ENCODE measurements at regions not wholly inside any gene's neighbourhood (a gene's known extent, or its start where the extent isn't known, plus 50 kb on each side); places are given as distances from the start of the nearest gene placed in this dataset.

DNA sequence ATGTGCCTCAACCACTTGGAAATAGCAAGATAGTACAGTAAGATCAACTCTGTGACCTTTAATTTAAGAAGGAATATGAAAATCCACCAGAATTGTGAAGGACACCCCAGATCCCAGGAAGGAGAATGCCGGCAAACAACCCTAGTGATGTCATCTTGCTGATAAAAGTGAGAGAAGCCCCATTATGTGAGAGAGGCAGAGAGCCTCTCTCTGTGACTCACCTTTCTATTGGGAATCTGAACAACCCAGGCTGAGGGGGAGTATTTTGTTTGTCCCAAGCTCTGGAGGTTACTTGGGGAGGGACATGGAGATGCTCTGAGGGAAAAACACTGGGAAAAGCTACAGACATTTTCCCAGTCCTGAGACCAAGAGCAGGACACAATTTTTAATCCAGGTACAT lies 188.3 kb upstream of the FERMT1 start:
- H3K36me3 ChIP-seq: no peaks in the 10 kb centered on the region
- no peak overlapping the region for H3K4me3 ChIP-seq
- WGBS, 3 donors: 73 to 95% (median 94%) methylated on average over 1 of the region's 1 CpG
- DNase-seq: no peak
- intact Hi-C loops (cut with DNase I): no loop called here
- H3K4me1 ChIP-seq (ENCODE audit: insufficient read depth): no peaks in the 10 kb centered on the region
- TF ChIP-seq EP300 (IDR thresholded peaks at IDR 0.05) (no peak), POLR2A (IDR thresholded peaks at IDR 0.05) (no peak)
- TF ChIP-seq, protein P1, sequence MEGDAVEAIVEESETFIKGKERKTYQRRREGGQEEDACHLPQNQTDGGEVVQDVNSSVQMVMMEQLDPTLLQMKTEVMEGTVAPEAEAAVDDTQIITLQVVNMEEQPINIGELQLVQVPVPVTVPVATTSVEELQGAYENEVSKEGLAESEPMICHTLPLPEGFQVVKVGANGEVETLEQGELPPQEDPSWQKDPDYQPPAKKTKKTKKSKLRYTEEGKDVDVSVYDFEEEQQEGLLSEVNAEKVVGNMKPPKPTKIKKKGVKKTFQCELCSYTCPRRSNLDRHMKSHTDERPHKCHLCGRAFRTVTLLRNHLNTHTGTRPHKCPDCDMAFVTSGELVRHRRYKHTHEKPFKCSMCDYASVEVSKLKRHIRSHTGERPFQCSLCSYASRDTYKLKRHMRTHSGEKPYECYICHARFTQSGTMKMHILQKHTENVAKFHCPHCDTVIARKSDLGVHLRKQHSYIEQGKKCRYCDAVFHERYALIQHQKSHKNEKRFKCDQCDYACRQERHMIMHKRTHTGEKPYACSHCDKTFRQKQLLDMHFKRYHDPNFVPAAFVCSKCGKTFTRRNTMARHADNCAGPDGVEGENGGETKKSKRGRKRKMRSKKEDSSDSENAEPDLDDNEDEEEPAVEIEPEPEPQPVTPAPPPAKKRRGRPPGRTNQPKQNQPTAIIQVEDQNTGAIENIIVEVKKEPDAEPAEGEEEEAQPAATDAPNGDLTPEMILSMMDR (IDR thresholded peaks at IDR 0.05): no peak
- H3K9me3 ChIP-seq: no peaks in the 10 kb centered on the region
- no peaks in the 10 kb centered on the region for H3K27me3 ChIP-seq
- no peak overlapping the region for H3K27ac ChIP-seq

DNA sequence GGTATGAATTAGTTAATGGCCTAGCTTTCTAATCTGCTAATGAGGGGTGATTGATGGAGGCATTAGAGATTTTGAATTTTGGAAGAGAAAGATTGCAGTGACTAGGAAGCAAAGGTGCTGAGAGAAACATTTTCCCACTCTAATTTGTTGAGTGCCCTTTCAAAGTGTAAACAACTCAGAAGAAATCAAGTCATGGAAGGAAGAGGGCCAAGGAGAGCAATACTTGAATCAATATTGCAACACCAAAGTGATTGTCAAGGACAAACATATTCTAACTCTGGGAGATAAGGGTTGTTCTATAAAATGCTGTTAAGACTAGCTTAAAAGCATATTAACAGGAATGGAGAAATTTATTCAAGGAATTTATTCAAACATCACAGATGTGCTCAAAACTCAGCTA lies 182.7 kb upstream of the FERMT1 start:
- Histone ChIP-seq H3K9me3 (no peaks in the 10 kb centered on the region), H3K27ac (no peak overlapping the region), H3K36me3 (no peaks in the 10 kb centered on the region), H3K4me3 (no peak overlapping the region), H3K27me3 (no peaks in the 10 kb centered on the region), H3K4me1 (ENCODE audit: insufficient read depth) (no peaks in the 10 kb centered on the region)
- no peak for TF ChIP-seq POLR2A (IDR thresholded peaks at IDR 0.05)
- TF ChIP-seq, protein P1 (IDR thresholded peaks at IDR 0.05): no peak
- TF ChIP-seq EP300 (IDR thresholded peaks at IDR 0.05): no peak
- intact Hi-C loops (cut with DNase I): no loop called here
- DNase-seq: no peak

DNA sequence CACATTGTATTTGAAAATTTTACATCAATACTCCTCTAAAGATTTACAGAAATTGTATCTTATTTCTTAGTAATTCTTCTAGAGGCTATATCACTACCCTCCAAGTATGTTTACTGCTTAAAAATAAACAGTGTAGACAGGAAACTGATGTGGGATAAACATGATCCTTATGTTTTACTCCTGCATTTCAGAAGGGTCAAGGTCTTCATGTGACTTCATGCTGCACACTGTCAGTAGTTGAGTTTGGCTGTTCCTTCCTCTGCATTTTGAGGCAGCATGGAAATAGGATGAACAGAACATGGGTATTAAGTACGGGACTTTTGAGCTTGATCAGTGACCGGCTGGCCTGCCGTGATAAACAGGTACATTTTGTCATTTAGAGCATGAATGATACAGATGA lies 179.2 kb upstream of the FERMT1 start:
- no peak for TF ChIP-seq POLR2A (IDR thresholded peaks at IDR 0.05)
- TF ChIP-seq, protein P1 (IDR thresholded peaks at IDR 0.05): no peak
- Histone ChIP-seq H3K9me3 (no peaks in the 10 kb centered on the region), H3K27ac (no peak overlapping the region), H3K4me3 (no peak overlapping the region), H3K36me3 (no peaks in the 10 kb centered on the region), H3K4me1 (ENCODE audit: insufficient read depth) (no peaks in the 10 kb centered on the region), H3K27me3 (no peaks in the 10 kb centered on the region)
- 34 to 47% (median 47%) methylated on average over 3 of the region's 3 CpGs for WGBS, 3 donors
- intact Hi-C loops (cut with DNase I): no loop called here
- no peak for DNase-seq

DNA sequence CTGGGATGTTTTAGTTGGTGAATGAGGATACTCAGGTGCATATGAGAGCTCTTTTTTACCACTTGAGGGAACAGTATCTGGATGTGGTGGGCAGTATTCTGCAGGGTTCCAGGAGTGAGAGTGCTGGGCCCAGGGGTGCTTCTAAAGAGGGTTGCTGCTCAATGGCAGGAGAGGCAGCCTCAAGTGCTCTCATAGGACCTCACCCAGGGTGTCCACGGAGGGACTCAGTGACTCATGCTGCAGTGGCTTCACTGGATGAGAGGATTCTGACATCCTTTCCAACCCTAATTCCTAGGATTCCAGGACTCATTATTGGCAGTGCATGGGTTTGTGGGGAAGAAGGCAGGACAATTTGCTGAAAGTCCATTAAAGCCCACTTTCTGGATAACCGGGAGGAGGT lies 176.6 kb upstream of the FERMT1 start:
- H3K4me1 ChIP-seq (ENCODE audit: insufficient read depth): no peaks in the 10 kb centered on the region
- no peaks in the 10 kb centered on the region for H3K9me3 ChIP-seq
- H3K36me3 ChIP-seq: no peaks in the 10 kb centered on the region
- DNase-seq: no peak
- TF ChIP-seq POLR2A (IDR thresholded peaks at IDR 0.05) (no peak), EP300 (IDR thresholded peaks at IDR 0.05) (no peak)
- TF ChIP-seq, protein P1 (IDR thresholded peaks at IDR 0.05): no peak
- no peak overlapping the region for H3K4me3 ChIP-seq
- 74 to 83% (median 76%) methylated on average over 2 of the region's 2 CpGs for WGBS, 3 donors
- H3K27me3 ChIP-seq: no peaks in the 10 kb centered on the region
- intact Hi-C loops (cut with DNase I): no loop called here
- H3K27ac ChIP-seq: no peak overlapping the region

DNA sequence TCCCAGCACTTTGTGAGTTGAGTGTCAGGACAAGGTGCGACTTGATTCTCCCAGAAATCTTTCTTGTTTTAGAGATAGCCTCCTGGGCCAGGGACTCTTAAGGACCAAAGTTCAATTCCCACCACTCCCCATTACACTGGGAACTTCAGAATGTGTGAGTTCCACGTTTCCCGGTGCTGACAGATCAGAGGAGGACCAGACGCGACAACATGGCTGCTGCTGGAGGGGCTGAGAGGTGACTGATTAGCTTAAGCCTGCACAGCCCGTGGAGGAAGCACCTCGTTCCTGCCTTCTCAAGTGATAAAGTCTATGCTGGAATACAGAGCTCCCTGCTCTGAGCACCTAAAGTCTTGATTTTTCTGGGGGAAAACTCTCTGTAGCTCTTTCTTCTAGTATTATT lies 175.2 kb upstream of the FERMT1 start:
- intact Hi-C loops (cut with DNase I): no loop called here
- no peak overlapping the region for H3K4me3 ChIP-seq

More for the DNA sequence above, 175.2 kb upstream of the FERMT1 start:
- Histone ChIP-seq H3K9me3 (no peaks in the 10 kb centered on the region), H3K27me3 (no peaks in the 10 kb centered on the region), H3K36me3 (no peaks in the 10 kb centered on the region), H3K27ac (no peak overlapping the region), H3K4me1 (ENCODE audit: insufficient read depth) (no peaks in the 10 kb centered on the region)
- TF ChIP-seq, protein P1 (IDR thresholded peaks at IDR 0.05): no peak
- TF ChIP-seq EP300 (IDR thresholded peaks at IDR 0.05): no peak
- TF ChIP-seq POLR2A (IDR thresholded peaks at IDR 0.05): no peak
- WGBS, 3 donors: 75 to 85% (median 85%) methylated on average over 7 of the region's 7 CpGs
- DNase-seq: no peak

Measured in ovary (tissue), 7 donors.